NCI-H1694 (cell line): ENCODE measurements at regions not wholly inside any gene's neighbourhood (a gene's known extent, or its start where the extent isn't known, plus 50 kb on each side); places are given as distances from the start of the nearest gene placed in this dataset.
"Not testable (repeated sequence)": the region's sequence is repeated elsewhere in the genome, so short reads cannot be mapped to it uniquely, and the experiment has no call there.

Experiments
- DNase-seq: peaks from one replicate; lab custom pipeline; 2025; lab: John Stamatoyannopoulos, UW

DNA sequence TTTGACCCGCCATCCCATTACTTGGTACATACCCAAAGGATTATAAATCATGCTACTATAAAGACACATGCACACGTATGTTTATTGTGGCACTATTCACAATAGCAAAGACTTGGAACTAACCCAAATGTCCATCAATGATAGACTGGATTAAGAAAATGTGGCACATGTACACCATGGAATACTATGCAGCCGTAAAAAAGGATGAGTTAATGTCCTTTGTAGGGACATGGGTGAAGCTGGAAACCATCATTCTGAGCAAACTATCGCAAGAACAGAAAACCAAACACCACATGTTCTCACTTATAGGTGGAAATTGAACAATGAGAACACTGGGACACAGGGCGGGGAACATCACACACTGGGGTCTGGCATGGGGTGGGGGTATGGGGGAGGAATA, 57.1 kb upstream of the GMDS start:
- DNase-seq: not testable (repeated sequence)

DNA sequence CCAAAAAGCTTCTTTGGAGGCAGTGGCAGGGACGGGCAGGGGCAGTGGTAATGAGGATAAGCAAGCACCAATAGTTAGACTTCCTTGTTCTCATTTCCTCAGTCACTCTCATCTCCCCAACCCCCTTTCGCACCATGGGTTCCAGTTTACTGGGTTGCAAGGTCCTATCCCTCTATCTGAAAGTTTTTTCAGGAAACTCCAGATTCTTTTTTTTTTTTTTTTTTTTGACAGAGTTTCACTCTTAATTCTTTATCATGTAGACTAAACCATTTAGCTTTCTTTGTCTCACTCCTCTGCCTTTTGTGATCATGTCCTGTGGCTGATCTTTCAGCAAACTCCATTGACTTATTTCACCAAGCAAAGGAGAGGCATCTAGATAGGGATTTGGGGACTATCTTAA, 51.4 kb upstream of the GMDS start:
- DNase-seq: no peak
